ENCODE measurements at regions not wholly inside any gene's neighbourhood (a gene's known extent, or its start where the extent isn't known, plus 50 kb on each side); places are given as distances from the start of the nearest gene placed in this dataset.
"Not testable (repeated sequence)": the region's sequence is repeated elsewhere in the genome, so short reads cannot be mapped to it uniquely, and the experiment has no call there.

GRCh38 chr1:228554107-228554506, 66.9 kb downstream of the RNF187 start:
- TF ChIP-seq, protein P1, sequence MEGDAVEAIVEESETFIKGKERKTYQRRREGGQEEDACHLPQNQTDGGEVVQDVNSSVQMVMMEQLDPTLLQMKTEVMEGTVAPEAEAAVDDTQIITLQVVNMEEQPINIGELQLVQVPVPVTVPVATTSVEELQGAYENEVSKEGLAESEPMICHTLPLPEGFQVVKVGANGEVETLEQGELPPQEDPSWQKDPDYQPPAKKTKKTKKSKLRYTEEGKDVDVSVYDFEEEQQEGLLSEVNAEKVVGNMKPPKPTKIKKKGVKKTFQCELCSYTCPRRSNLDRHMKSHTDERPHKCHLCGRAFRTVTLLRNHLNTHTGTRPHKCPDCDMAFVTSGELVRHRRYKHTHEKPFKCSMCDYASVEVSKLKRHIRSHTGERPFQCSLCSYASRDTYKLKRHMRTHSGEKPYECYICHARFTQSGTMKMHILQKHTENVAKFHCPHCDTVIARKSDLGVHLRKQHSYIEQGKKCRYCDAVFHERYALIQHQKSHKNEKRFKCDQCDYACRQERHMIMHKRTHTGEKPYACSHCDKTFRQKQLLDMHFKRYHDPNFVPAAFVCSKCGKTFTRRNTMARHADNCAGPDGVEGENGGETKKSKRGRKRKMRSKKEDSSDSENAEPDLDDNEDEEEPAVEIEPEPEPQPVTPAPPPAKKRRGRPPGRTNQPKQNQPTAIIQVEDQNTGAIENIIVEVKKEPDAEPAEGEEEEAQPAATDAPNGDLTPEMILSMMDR (IDR thresholded peaks at IDR 0.05) = no peak
- no peak overlapping the region for H3K4me3 ChIP-seq
- H3K27ac ChIP-seq = no peak overlapping the region
- DNase-seq = no peak
- intact Hi-C loops (cut with DNase I) = no loop called here
- no peaks in the 10 kb centered on the region for H3K4me1 ChIP-seq
- 56 to 63% (median 57%) methylated on average over 6 of the region's 6 CpGs for WGBS, 3 donors
- H3K27me3 ChIP-seq (ENCODE audit: insufficient read depth in 3 of 3, low read length in 2 of 3) = peaks cover 0 to 4% (median 0%) of the 10 kb centered on the region in 3 donors
- no peak for ATAC-seq
- no peaks in the 10 kb centered on the region for H3K9me3 ChIP-seq
- H3K36me3 ChIP-seq (ENCODE audit: insufficient read depth in 1 of 2, low read depth in 1 of 2) = no peaks in the 10 kb centered on the region

DNA sequence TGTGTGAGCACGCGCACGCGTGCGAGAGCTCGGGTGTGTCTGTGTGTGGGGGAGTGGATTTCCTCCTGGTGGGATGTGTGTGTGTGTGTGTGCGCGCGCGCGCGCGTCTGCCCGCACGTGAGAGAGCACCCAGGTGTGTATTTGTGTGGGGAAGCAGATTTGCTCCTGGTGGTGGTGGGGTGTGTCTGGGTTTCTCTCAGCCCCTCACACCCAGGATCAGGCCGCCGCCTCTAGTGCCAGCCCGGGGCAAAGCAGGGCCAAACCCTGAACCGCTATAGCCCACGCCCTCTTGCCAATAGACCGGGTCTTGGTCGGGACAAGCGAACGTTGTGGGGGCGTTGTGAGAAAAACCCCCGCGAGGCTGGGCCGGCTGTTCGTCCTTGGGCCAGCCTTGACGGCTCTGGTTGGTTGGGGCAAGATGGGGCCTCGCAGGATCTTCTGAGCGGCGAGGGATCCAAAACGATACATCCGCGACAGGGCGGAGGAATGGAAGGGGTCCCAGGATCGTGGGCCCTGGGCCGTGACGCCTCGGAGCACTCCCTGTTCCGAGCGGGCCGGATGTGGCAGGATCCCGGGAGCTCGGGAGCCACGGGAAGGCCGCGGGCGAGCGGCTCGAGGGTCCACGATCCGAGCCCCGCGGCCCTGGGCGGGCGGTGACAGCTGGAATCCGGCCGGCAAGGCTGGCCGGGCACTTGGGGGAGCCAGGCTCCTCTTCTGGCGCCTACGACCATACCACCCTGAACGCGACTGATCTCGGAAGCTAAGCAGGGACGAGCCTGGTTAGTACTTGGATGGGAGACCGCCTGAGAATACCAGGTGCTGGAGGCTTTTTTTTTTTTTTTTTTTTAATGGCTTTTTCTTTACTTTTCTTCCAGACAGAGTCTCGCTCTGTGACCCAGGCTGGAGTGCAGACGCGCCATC, 68.2 kb downstream of the RNF187 start:
- Histone ChIP-seq H3K4me1 (no peaks in the 10 kb centered on the region), H3K27ac (no peak overlapping the region), H3K27me3 (ENCODE audit: insufficient read depth in 3 of 3, low read length in 2 of 3) (peaks cover 0 to 4% (median 0%) of the 10 kb centered on the region in 3 donors), H3K36me3 (ENCODE audit: insufficient read depth in 1 of 2, low read depth in 1 of 2) (no peaks in the 10 kb centered on the region), H3K9me3 (no peaks in the 10 kb centered on the region), H3K4me3 (no peak overlapping the region)
- TF ChIP-seq, protein P1 (IDR thresholded peaks at IDR 0.05) = no peak
- ATAC-seq = peak in 1 of 4 donors; percentile 77
- intact Hi-C loops (cut with DNase I) = no loop called here
- DNase-seq = no peak
- WGBS, 3 donors = 54 to 64% (median 55%) methylated on average over 70 to 71 of the region's 71 CpGs

DNA sequence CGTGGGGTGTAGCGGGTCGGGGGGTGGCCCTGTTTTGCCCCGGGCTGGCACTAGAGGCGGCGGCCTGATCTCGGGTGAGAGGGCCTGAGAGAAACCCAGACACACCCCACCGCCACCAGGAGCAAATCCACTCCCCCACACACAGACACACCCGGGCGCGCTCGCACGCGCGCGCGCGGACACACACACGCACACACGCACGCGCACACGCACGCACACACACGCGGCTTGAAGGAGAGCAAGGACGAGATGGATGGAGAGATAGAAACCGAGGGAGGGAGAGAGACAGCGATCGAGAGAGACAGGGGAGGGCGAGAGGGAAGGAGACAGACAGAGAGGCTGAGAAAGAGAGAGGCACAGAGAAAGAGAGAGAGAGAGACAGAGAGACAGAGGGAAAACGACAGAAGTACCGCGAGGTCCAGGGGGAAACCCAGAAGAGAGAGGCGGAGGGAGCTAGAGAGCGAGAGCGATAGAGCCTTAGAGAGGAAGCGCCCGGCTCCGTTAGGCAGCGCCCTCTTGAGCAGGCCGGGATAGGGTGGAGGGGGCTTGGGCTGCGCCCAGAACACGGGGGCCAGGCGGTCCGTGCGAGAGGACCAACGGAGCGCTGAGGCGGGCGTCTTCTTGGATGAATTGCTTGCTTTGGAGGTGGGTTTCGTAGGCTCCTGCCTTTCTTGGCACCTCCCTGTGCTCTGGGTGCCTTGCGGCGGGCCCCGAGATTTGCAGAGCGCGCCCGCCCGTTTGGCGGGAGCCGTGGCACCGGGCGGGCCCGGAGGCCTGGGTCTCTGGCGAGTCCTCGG, 69.7 kb downstream of the RNF187 start:
- ATAC-seq; DNase-seq; intact Hi-C loops (cut with DNase I); H3K27me3 ChIP-seq (ENCODE audit: insufficient read depth in 3 of 3, low read length in 2 of 3); H3K27ac ChIP-seq; H3K9me3 ChIP-seq; H3K4me3 ChIP-seq; H3K36me3 ChIP-seq (ENCODE audit: insufficient read depth in 1 of 2, low read depth in 1 of 2); H3K4me1 ChIP-seq: not testable (repeated sequence)
- WGBS, 3 donors = 54 to 57% (median 56%) methylated on average over 17 to 21 of the region's 66 CpGs
